Neuronal stem cell (in vitro differentiated cells): ENCODE measurements at regions not wholly inside any gene's neighbourhood (a gene's known extent, or its start where the extent isn't known, plus 50 kb on each side); places are given as distances from the start of the nearest gene placed in this dataset.

Experiments
- DNase-seq: peaks from one replicate; pipeline ENCODE4 v3.0.0-alpha.2; 2013; ENCODE audit warnings: low spot score
- H2AFZ ChIP-seq: one replicate; pipeline ENCODE4 v1.6.1; 2013; ENCODE audit warnings: mild to moderate bottlenecking, low read length, inconsistent platforms
- H2AK5ac ChIP-seq: 2 replicates; pipeline ENCODE4 v1.6.1; 2013; ENCODE audit warnings: low read depth, mild to moderate bottlenecking, inconsistent platforms, low read length, moderate library complexity, mixed read lengths
- H2BK120ac ChIP-seq: 2 replicates; pipeline ENCODE4 v1.6.1; 2013; ENCODE audit warnings: low read depth, mild to moderate bottlenecking, inconsistent platforms, low read length, moderate library complexity, mixed read lengths
- H2BK12ac ChIP-seq: one replicate; pipeline ENCODE4 v1.6.1; 2013; ENCODE audit warnings: low read length, inconsistent platforms
- H2BK15ac ChIP-seq: 2 replicates; pipeline ENCODE4 v1.6.1; 2013; ENCODE audit warnings: mild to moderate bottlenecking, low read length, inconsistent platforms, mixed read lengths
- H2BK5ac ChIP-seq: one replicate; pipeline ENCODE4 v1.6.1; 2013; ENCODE audit warnings: inconsistent platforms, mild to moderate bottlenecking, low read length, moderate library complexity
- H3K14ac ChIP-seq: one replicate; pipeline ENCODE4 v1.6.1; 2013; ENCODE audit warnings: low read length, inconsistent platforms
- H3K18ac ChIP-seq: 2 replicates; pipeline ENCODE4 v1.6.1; 2013; ENCODE audit warnings: low read length, inconsistent platforms
- H3K23ac ChIP-seq: 2 replicates; pipeline ENCODE4 v1.6.1; 2013; ENCODE audit warnings: low read depth, mild to moderate bottlenecking, mixed read lengths, low read length, inconsistent platforms; ENCODE audit not compliant: poor library complexity
- H3K27ac ChIP-seq: replicated peaks from 3 replicates; pipeline ENCODE4 v1.5.1; 2013; ENCODE audit warnings: low read length, inconsistent platforms
- H3K27me3 ChIP-seq, 3 experiments: 2 replicates each; pipeline ENCODE4 v1.6.1; 2013; ENCODE audit warnings: low read length in 3 of 3, mild to moderate bottlenecking in 2 of 3, inconsistent platforms in 1 of 3, low read depth in 1 of 3, mixed read lengths in 1 of 3, moderate library complexity in 1 of 3; ENCODE audit not compliant: control insufficient read depth in 3 of 3, insufficient read depth in 3 of 3
- H3K36me3 ChIP-seq, 2 donors: replicated peaks in 1 of 2; 2 replicates each; pipeline ENCODE4 v1.6.1; 2013; ENCODE audit warnings: low read length in 2 of 2; ENCODE audit not compliant: control insufficient read depth in 2 of 2, insufficient read depth in 2 of 2
- H3K4ac ChIP-seq: 2 replicates; pipeline ENCODE4 v1.6.1; 2013; ENCODE audit warnings: inconsistent platforms, mild to moderate bottlenecking, low read length, moderate library complexity
- H3K4me1 ChIP-seq, 2 donors: 1 replicate in 1 of 2; 2 replicates in 1 of 2; pipeline ENCODE4 v1.6.1; 2013; ENCODE audit warnings: low read length in 2 of 2, low read depth in 1 of 2; ENCODE audit not compliant: control insufficient read depth in 2 of 2, insufficient read depth in 1 of 2
- H3K4me2 ChIP-seq: one replicate; pipeline ENCODE4 v1.6.1; 2013; ENCODE audit warnings: mild to moderate bottlenecking, low read length, inconsistent platforms; ENCODE audit not compliant: insufficient read depth, poor library complexity, severe bottlenecking
- H3K4me3 ChIP-seq, 2 donors: 2 replicates each; pipeline ENCODE4 v1.5.1; 2013; ENCODE audit warnings: low read length in 2 of 2, mild to moderate bottlenecking in 2 of 2, inconsistent platforms in 1 of 2, moderate library complexity in 1 of 2
- H3K79me1 ChIP-seq: one replicate; pipeline ENCODE4 v1.6.1; 2013; ENCODE audit warnings: low read depth, mild to moderate bottlenecking, inconsistent platforms, low read length, moderate library complexity
- H3K9ac ChIP-seq: one replicate; pipeline ENCODE4 v1.6.1; 2013; ENCODE audit warnings: mild to moderate bottlenecking, low read depth, low read length, inconsistent platforms; ENCODE audit not compliant: poor library complexity
- H3K9me3 ChIP-seq, 2 donors: replicated peaks in 1 of 2; 2 replicates each; pipeline versions ENCODE3 to v1.6.1; 2013; ENCODE audit warnings: low read length in 2 of 2, mild to moderate bottlenecking in 2 of 2, inconsistent platforms in 1 of 2, low read depth in 1 of 2, mixed read lengths in 1 of 2, moderate library complexity in 1 of 2; ENCODE audit not compliant: control insufficient read depth in 2 of 2, insufficient read depth in 1 of 2
- H4K8ac ChIP-seq: one replicate; pipeline ENCODE4 v1.6.1; 2013; ENCODE audit warnings: low read depth, mild to moderate bottlenecking, inconsistent platforms, low read length, moderate library complexity
- H4K91ac ChIP-seq: one replicate; pipeline ENCODE4 v1.6.1; 2013; ENCODE audit warnings: low read length, low read depth, mild to moderate bottlenecking, inconsistent platforms; ENCODE audit not compliant: poor library complexity
- WGBS, 2 donors: extraction: QIAGEN DNeasy Blood & Tissue Kit; methylation state at CpG; one replicate each; pipeline ENCODE4 v1.1.7; 2013; ENCODE audit warnings: missing lambda C conversion rate in 2 of 2, mixed read lengths in 1 of 2; ENCODE audit not compliant: insufficient read length in 2 of 2, insufficient replicate concordance in 1 of 2; ENCODE audit errors: extremely low coverage in 2 of 2; 5-methylcytosine and 5-hydroxymethylcytosine counted together

GRCh38 chr5:108590799-108591198, 156.9 kb upstream of the FER start:
- WGBS, 2 donors, result no CpG with 5 or more reads among the region's 2 CpGs
- Histone ChIP-seq H3K27me3 (no peaks in the 10 kb centered on the region), H3K36me3 (no peaks in the 10 kb centered on the region), H2BK5ac (no peak overlapping the region), H3K27ac (no peak overlapping the region), H3K9me3 (no peaks in the 10 kb centered on the region), H2BK15ac (no peak overlapping the region), H3K9ac (no peak overlapping the region), H2BK12ac (no peak overlapping the region), H3K4me3 (no peak overlapping the region), H3K4ac (no peak overlapping the region), H3K14ac (no peak overlapping the region), H3K23ac (no peak overlapping the region), H3K4me2 (no peak overlapping the region), H3K18ac (no peak overlapping the region), H4K91ac (no peak overlapping the region), H4K8ac (no peak overlapping the region), H3K4me1 (no peaks in the 10 kb centered on the region), H2AK5ac (no peak overlapping the region), H2BK120ac (no peak overlapping the region), H3K79me1 (no peaks in the 10 kb centered on the region), H2AFZ (no peak overlapping the region)
- no peak for DNase-seq

- Histone ChIP-seq H2BK120ac (no peak overlapping the region), H3K9ac (no peak overlapping the region), H3K9me3 (no peaks in the 10 kb centered on the region), H3K36me3 (no peaks in the 10 kb centered on the region), H3K4me3 (no peak overlapping the region), H4K91ac (no peak overlapping the region), H3K23ac (no peak overlapping the region), H3K4me2 (no peak overlapping the region), H3K27ac (no peak overlapping the region), H4K8ac (no peak overlapping the region), H3K4me1 (no peaks in the 10 kb centered on the region), H3K27me3 (no peaks in the 10 kb centered on the region), H3K4ac (no peak overlapping the region), H2BK5ac (no peak overlapping the region), H3K18ac (no peak overlapping the region), H3K79me1 (no peaks in the 10 kb centered on the region), H2BK12ac (no peak overlapping the region), H2AK5ac (no peak overlapping the region), H3K14ac (no peak overlapping the region), H2BK15ac (no peak overlapping the region), H2AFZ (no peak overlapping the region)
- DNase-seq, result no peak
- WGBS, 2 donors, result no CpG with 5 or more reads among the region's 2 CpGs
These were observed 159.4 kb upstream of the FER start for GRCh38 chr5:108588323-108588722.

- H4K91ac ChIP-seq, result no peak overlapping the region
- H3K4ac ChIP-seq, result no peak overlapping the region
- no peaks in the 10 kb centered on the region for H3K79me1 ChIP-seq
- no peaks in the 10 kb centered on the region for H3K27me3 ChIP-seq
- no peaks in the 10 kb centered on the region for H3K9me3 ChIP-seq
- H3K14ac ChIP-seq, result no peak overlapping the region
- H2BK120ac ChIP-seq, result no peak overlapping the region
- H2BK15ac ChIP-seq, result no peak overlapping the region
- H3K4me2 ChIP-seq, result no peak overlapping the region
- H3K18ac ChIP-seq, result no peak overlapping the region
- H3K9ac ChIP-seq, result no peak overlapping the region
- DNase-seq, result no peak
- no peak overlapping the region for H3K27ac ChIP-seq
- H2AK5ac ChIP-seq, result no peak overlapping the region
- no peak overlapping the region for H3K4me3 ChIP-seq
- H3K4me1 ChIP-seq, result no peaks in the 10 kb centered on the region
- no peak overlapping the region for H3K23ac ChIP-seq
- no peak overlapping the region for H4K8ac ChIP-seq
- H3K36me3 ChIP-seq, result no peaks in the 10 kb centered on the region
- no peak overlapping the region for H2BK12ac ChIP-seq
- H2AFZ ChIP-seq, result no peak overlapping the region
- H2BK5ac ChIP-seq, result no peak overlapping the region
These were observed 159.9 kb upstream of the FER start for GRCh38 chr5:108587821-108588220.

GRCh38 chr5:108581026-108581425, 166.7 kb upstream of the FER start:
- Histone ChIP-seq H3K18ac (no peak overlapping the region), H3K79me1 (no peaks in the 10 kb centered on the region), H3K4me2 (no peak overlapping the region), H2AK5ac (no peak overlapping the region), H3K36me3 (no peaks in the 10 kb centered on the region), H3K14ac (no peak overlapping the region), H2AFZ (no peak overlapping the region), H3K4me1 (no peaks in the 10 kb centered on the region), H3K4me3 (no peak overlapping the region), H4K8ac (no peak overlapping the region), H2BK15ac (no peak overlapping the region), H3K9me3 (no peaks in the 10 kb centered on the region), H3K4ac (no peak overlapping the region), H3K9ac (no peak overlapping the region), H2BK5ac (no peak overlapping the region), H4K91ac (no peak overlapping the region), H3K27ac (no peak overlapping the region), H2BK12ac (no peak overlapping the region), H3K23ac (no peak overlapping the region), H2BK120ac (no peak overlapping the region), H3K27me3 (no peaks in the 10 kb centered on the region)
- no peak for DNase-seq
